Brain microvascular endothelial cell (primary cell): ENCODE measurements at regions not wholly inside any gene's neighbourhood (a gene's known extent, or its start where the extent isn't known, plus 50 kb on each side); places are given as distances from the start of the nearest gene placed in this dataset.
A peak's percentile ranks its signal among the peaks of the same experiment; 100 is the strongest.

Source experiments
- DNase-seq: peaks from one replicate; pipeline ENCODE4 v3.0.0-alpha.2; 2020
- H3K27ac ChIP-seq: fragments of 250-450 bp; sonication (Bioruptor Pico); 2 replicates; pipeline ENCODE4 v1.5.1; 2020; ENCODE audit warnings: mild to moderate bottlenecking, moderate library complexity
- H3K27me3 ChIP-seq: fragments of 250-450 bp; sonication (Bioruptor Pico); replicated peaks from 2 replicates; pipeline ENCODE4 v1.5.1; 2020; ENCODE audit warnings: mild to moderate bottlenecking
- H3K36me3 ChIP-seq: fragments of 250-450 bp; sonication (Bioruptor Pico); replicated peaks from 2 replicates; pipeline ENCODE4 v1.5.1; 2020; ENCODE audit warnings: mild to moderate bottlenecking
- H3K4me3 ChIP-seq: 2 replicates; pipeline ENCODE4 v1.5.1; 2011; ENCODE audit warnings: low read depth, mild to moderate bottlenecking, control low read depth, low read length, moderate library complexity
- in situ Hi-C: cut with HindIII; loops from 2 replicates; pipeline ENCODE4 v1.10.0; 2017; ENCODE audit warnings: low sequenced_read_pairs, low pct_ligation_motif_present
- TF ChIP-seq, protein P1 (sequence below): IDR thresholded peaks from 2 replicates; pipeline ENCODE4 v1.5.1; 2011; ENCODE audit warnings: low read depth, mild to moderate bottlenecking, moderate library complexity, low read length, control low read depth, inconsistent platforms; ENCODE audit errors: missing control alignments

- H3K36me3 ChIP-seq, result no peaks in the 10 kb centered on the region
- no peaks in the 10 kb centered on the region for H3K27me3 ChIP-seq
- DNase-seq, result no peak
- TF ChIP-seq, protein P1, sequence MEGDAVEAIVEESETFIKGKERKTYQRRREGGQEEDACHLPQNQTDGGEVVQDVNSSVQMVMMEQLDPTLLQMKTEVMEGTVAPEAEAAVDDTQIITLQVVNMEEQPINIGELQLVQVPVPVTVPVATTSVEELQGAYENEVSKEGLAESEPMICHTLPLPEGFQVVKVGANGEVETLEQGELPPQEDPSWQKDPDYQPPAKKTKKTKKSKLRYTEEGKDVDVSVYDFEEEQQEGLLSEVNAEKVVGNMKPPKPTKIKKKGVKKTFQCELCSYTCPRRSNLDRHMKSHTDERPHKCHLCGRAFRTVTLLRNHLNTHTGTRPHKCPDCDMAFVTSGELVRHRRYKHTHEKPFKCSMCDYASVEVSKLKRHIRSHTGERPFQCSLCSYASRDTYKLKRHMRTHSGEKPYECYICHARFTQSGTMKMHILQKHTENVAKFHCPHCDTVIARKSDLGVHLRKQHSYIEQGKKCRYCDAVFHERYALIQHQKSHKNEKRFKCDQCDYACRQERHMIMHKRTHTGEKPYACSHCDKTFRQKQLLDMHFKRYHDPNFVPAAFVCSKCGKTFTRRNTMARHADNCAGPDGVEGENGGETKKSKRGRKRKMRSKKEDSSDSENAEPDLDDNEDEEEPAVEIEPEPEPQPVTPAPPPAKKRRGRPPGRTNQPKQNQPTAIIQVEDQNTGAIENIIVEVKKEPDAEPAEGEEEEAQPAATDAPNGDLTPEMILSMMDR, result no peak
- no peak overlapping the region for H3K4me3 ChIP-seq
- in situ Hi-C loops, result no loop called here
- no peak overlapping the region for H3K27ac ChIP-seq
Measured at GRCh38 chr12:114895827-114896226, 211.9 kb upstream of the TBX3 start.

DNA sequence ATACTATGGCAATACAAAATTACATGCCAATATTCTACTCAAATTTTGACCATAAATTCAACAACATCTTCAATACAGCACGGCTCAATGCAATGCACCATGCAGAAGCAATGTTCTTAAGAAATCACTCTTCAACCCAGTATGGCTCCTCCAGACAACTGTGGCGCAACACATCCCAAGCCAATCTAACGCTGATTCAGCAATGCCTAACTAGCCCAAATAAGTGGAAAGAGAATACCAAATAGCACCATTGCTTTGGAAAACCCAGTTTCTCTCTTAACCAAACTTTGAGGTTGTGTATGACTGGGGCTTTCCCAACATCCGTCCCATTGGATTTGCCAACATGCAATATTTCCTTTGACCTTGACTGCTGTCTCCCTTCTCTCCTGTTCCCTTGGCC lies 211.1 kb upstream of the TBX3 start:
- Histone ChIP-seq H3K4me3 (no peak overlapping the region), H3K27me3 (no peaks in the 10 kb centered on the region), H3K36me3 (no peaks in the 10 kb centered on the region), H3K27ac (no peak overlapping the region)
- TF ChIP-seq, protein P1, result no peak
- in situ Hi-C loops, result no loop called here
- no peak for DNase-seq

- DNase-seq, result no peak
- Histone ChIP-seq H3K27ac (no peak overlapping the region), H3K36me3 (no peaks in the 10 kb centered on the region), H3K4me3 (no peak overlapping the region), H3K27me3 (no peaks in the 10 kb centered on the region)
- in situ Hi-C loops, result no loop called here
- TF ChIP-seq, protein P1, result no peak
Measured at GRCh38 chr12:114894076-114894475, 210.1 kb upstream of the TBX3 start.

DNA sequence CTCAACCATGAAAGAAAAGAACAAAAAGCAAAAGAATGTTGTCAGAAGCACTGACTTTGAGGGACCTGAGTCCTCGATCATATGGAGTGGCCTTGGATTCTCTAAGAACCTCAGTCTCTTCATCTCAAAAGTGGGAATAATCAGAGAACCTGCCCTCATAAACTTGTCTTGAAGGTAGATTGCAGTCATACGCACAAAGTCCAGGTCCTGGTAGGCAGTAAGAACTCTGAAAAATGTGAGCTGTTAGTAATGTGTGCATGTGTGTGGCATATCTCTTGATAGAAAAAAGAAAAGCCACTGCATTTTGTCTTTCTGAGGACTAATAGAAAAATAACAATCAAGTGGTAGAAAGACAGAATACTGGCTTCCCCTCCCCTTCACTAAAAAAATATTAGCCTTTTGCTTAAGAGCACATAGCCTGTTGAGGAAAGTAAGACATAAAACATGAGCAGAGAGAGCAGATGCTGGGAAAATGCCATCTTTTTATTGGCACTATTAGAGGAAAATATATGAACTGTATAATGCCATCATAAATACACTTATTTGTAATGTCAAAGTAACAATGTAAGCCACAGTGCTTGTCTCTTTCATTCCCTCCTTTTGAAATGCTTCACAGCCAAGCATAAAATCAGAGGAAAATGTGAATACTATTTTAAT lies 205.1 kb upstream of the TBX3 start:
- TF ChIP-seq, protein P1, result no peak
- Histone ChIP-seq H3K27ac (no peak overlapping the region), H3K4me3 (no peak overlapping the region), H3K36me3 (no peaks in the 10 kb centered on the region), H3K27me3 (no peaks in the 10 kb centered on the region)
- in situ Hi-C loops, result no loop called here
- no peak for DNase-seq

- peak; percentile 43 for DNase-seq
- TF ChIP-seq, protein P1, result no peak
Measured at GRCh38 chr12:114888448-114888847, 204.5 kb upstream of the TBX3 start.

DNA sequence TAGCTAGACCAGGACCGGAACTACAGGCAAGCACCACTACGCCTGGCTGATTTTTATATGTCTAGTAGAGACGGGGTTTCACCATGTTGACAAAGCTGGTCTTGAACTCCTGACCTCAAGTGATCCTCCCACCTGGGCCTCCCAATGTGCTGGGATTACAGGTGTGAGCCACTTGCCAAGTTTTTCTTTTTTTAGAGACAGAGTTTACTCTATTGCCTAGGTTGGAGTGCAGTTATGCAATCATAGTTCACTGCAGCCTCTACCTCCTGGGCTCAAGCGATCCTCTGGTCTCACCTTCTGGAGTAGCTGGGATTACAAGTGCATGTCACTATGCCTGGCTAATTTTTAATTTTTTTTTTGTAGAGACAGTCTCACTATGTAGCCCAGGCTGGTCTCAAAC lies 201.5 kb upstream of the TBX3 start:
- Histone ChIP-seq H3K4me3 (no peak overlapping the region), H3K36me3 (no peaks in the 10 kb centered on the region), H3K27me3 (no peaks in the 10 kb centered on the region), H3K27ac (no peak overlapping the region)
- DNase-seq, result no peak
- TF ChIP-seq, protein P1, result no peak
- in situ Hi-C loops, result no loop called here

More at GRCh38 chr12:114888448-114888847, 204.5 kb upstream of the TBX3 start:
- Histone ChIP-seq H3K27me3 (no peaks in the 10 kb centered on the region), H3K27ac (no peak overlapping the region), H3K36me3 (no peaks in the 10 kb centered on the region), H3K4me3 (no peak overlapping the region)
- in situ Hi-C loops, result no loop called here
